HCT116 (cell line): ENCODE measurements at regions not wholly inside any gene's neighbourhood (a gene's known extent, or its start where the extent isn't known, plus 50 kb on each side); places are given as distances from the start of the nearest gene placed in this dataset.

Source experiments
- ATF3 ChIP-seq: IDR thresholded peaks from 2 replicates; pipeline ENCODE4 v1.6.1; 2012
- CTCF ChIP-seq, 3 experiments: fragments of 200-600 bp in 1 of 3; sonication (generic) in 1 of 3; IDR thresholded peaks in 2 of 3; conservative IDR thresholded peaks in 1 of 3; 2 replicates each; pipeline ENCODE4 v1.5.1; 2012 to 2017; ENCODE audit warnings: low read depth in 2 of 3, low read length in 2 of 3, antibody characterized with exemption in 1 of 3, borderline replicate concordance in 1 of 3, control low read depth in 1 of 3, mild to moderate bottlenecking in 1 of 3, mixed read lengths in 1 of 3, mixed run types in 1 of 3, moderate library complexity in 1 of 3; ENCODE audit not compliant: insufficient read depth in 1 of 3
- EZH2 ChIP-seq: fragments of 200-600 bp; sonication (generic); IDR thresholded peaks from 2 replicates; pipeline ENCODE4 v1.6.1; 2017; ENCODE audit warnings: antibody characterized with exemption, mixed run types
- JUND ChIP-seq: IDR thresholded peaks from 2 replicates; pipeline ENCODE4 v1.6.1; 2012
- POLR2A ChIP-seq: IDR thresholded peaks from 2 replicates; pipeline ENCODE4 v1.7.0; 2011; ENCODE audit warnings: borderline replicate concordance; ENCODE audit not compliant: insufficient read depth, insufficient read length; ENCODE audit errors: extremely low read depth
- RAD21 ChIP-seq: IDR thresholded peaks from 2 replicates; pipeline ENCODE4 v1.6.1; 2012; ENCODE audit warnings: low read depth, mild to moderate bottlenecking
- TCF7L2 ChIP-seq: IDR thresholded peaks from 2 replicates; pipeline ENCODE4 v1.7.0; 2011; ENCODE audit warnings: borderline replicate concordance, inconsistent platforms; ENCODE audit not compliant: insufficient read depth, insufficient read length; ENCODE audit errors: extremely low read depth
- YY1 ChIP-seq: IDR thresholded peaks from 2 replicates; pipeline ENCODE4 v1.6.1; 2011; ENCODE audit warnings: low read length, low read depth, moderate library complexity, mild to moderate bottlenecking; ENCODE audit not compliant: insufficient replicate concordance; ENCODE audit errors: extremely low read depth

- TF ChIP-seq CTCF (IDR thresholded peaks at IDR 0.05 in 2 of 3, conservative IDR thresholded peaks at IDR 0.05 in 1 of 3; ENCODE audit: borderline replicate concordance in 1 of 3, insufficient read depth in 1 of 3, low read depth in 2 of 3, low read length in 2 of 3) (no peak), YY1 (no peak), POLR2A (no peak), JUND (no peak), RAD21 (no peak), EZH2 (no peak), TCF7L2 (no peak), ATF3 (no peak)
Observed at GRCh38 chr5:116989995-116990394, 415.4 kb upstream of the SEMA6A start.
